SU-DHL-6 (cell line): ENCODE measurements at regions not wholly inside any gene's neighbourhood (a gene's known extent, or its start where the extent isn't known, plus 50 kb on each side); places are given as distances from the start of the nearest gene placed in this dataset.

Experiments used
- H2AFZ ChIP-seq: fragments of 200-600 bp; sonication (generic); 2 replicates; pipeline ENCODE4 v1.6.1; 2014; ENCODE audit warnings: low read depth, mild to moderate bottlenecking, moderate library complexity, mixed read lengths, antibody characterized with exemption, low read length; ENCODE audit not compliant: severe bottlenecking
- H3F3A ChIP-seq: fragments of 200-600 bp; shearing (Covaris generic); 2 replicates; pipeline ENCODE4 v1.6.0; 2016; ENCODE audit warnings: antibody characterized with exemption, mild to moderate bottlenecking; ENCODE audit not compliant: insufficient read depth
- H3K27ac ChIP-seq: fragments of 200-600 bp; sonication (generic); 2 replicates; pipeline ENCODE4 v1.5.1; 2016; ENCODE audit warnings: low read depth, mild to moderate bottlenecking, low read length, moderate library complexity, mixed read lengths
- H3K27me3 ChIP-seq: fragments of 200-600 bp; sonication (generic), shearing (Covaris generic); 2 replicates; pipeline ENCODE4 v1.6.0; 2014; ENCODE audit warnings: mild to moderate bottlenecking, low read length
- H3K36me3 ChIP-seq: fragments of 200-600 bp; sonication (generic); 2 replicates; pipeline ENCODE4 v1.6.1; 2014; ENCODE audit warnings: mild to moderate bottlenecking, low read length, mixed read lengths
- H3K4me2 ChIP-seq: fragments of 300-600, 200-600 bp; shearing (Covaris generic), sonication (generic); 2 replicates; pipeline ENCODE4 v1.6.0; 2014; ENCODE audit warnings: low read length, low read depth, mild to moderate bottlenecking; ENCODE audit not compliant: poor library complexity, severe bottlenecking
- H3K4me3 ChIP-seq: fragments of 200-600 bp; sonication (generic); 2 replicates; pipeline ENCODE4 v1.5.1; 2014; ENCODE audit warnings: antibody characterized with exemption, low read length, mild to moderate bottlenecking, mixed read lengths; ENCODE audit not compliant: insufficient read depth, poor library complexity, severe bottlenecking
- H3K79me2 ChIP-seq: fragments of 200-600 bp; sonication (generic); 2 replicates; pipeline ENCODE4 v1.6.1; 2014; ENCODE audit warnings: mild to moderate bottlenecking, low read length, moderate library complexity; ENCODE audit not compliant: insufficient read depth
- H3K9ac ChIP-seq: fragments of 200-600 bp; sonication (generic); 2 replicates; pipeline ENCODE4 v1.7.0; 2014; ENCODE audit warnings: mild to moderate bottlenecking, low read length
- H3K9me2 ChIP-seq: fragments of 200-600 bp; sonication (generic); replicated peaks from 2 replicates; pipeline ENCODE4 v1.6.1; 2014; ENCODE audit warnings: low read length; ENCODE audit not compliant: insufficient read depth
- H3K9me3 ChIP-seq: fragments of 200-600 bp; sonication (generic); 2 replicates; pipeline ENCODE4 v1.6.1; 2014; ENCODE audit warnings: low read length, mixed read lengths; ENCODE audit not compliant: insufficient read depth
- H4K20me1 ChIP-seq: fragments of 200-600 bp; sonication (generic); 2 replicates; pipeline ENCODE4 v1.6.1; 2014; ENCODE audit warnings: low read depth, mild to moderate bottlenecking, antibody characterized with exemption, low read length, moderate library complexity, mixed read lengths
- EZH2phosphoT487 ChIP-seq: fragments of 200-600 bp; sonication (generic), shearing (Covaris generic); conservative IDR thresholded peaks from 2 replicates; pipeline ENCODE4 v1.6.1; 2018; ENCODE audit warnings: mild to moderate bottlenecking, antibody characterized with exemption, low read length, moderate library complexity, mixed read lengths
- TF ChIP-seq, protein P1 (sequence below): fragments of 200-600 bp; sonication (generic); IDR thresholded peaks from one replicate; pipeline ENCODE4 v1.5.1; 2017; ENCODE audit warnings: antibody characterized with exemption, mild to moderate bottlenecking, low read length, moderate library complexity; ENCODE audit not compliant: insufficient read depth, poor library complexity, severe bottlenecking

DNA sequence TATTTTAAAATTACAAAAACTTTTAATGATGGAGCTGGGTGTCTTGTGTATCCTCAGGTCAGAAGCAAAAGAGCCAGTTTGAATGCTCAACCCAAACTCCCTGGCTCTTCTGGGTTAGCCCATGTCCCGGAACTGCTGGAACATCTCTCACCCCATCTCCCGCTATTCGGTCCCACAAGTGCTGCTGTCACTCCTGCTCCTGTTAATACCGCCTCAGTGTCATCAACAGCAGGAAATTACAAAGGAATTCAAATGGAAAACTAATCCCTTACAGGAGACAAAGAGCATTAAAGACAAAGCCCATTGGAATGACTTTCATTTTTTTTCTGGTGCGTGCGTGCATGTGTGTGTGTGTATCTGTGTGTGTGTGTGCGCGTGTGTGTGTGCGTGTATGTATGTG lies 112.0 kb upstream of the C7orf33 start:
- no peaks in the 10 kb centered on the region for H4K20me1 ChIP-seq
- no peaks in the 10 kb centered on the region for H3K27me3 ChIP-seq
- no peak overlapping the region for H3K9ac ChIP-seq
- no peak overlapping the region for H3K4me3 ChIP-seq
- H3K27ac ChIP-seq: no peak overlapping the region
- no peaks in the 10 kb centered on the region for H3K9me3 ChIP-seq
- H2AFZ ChIP-seq: no peak overlapping the region
- H3K4me2 ChIP-seq: no peak overlapping the region
- H3F3A ChIP-seq: no peaks in the 10 kb centered on the region
- no peaks in the 10 kb centered on the region for H3K79me2 ChIP-seq
- TF ChIP-seq, protein P1, sequence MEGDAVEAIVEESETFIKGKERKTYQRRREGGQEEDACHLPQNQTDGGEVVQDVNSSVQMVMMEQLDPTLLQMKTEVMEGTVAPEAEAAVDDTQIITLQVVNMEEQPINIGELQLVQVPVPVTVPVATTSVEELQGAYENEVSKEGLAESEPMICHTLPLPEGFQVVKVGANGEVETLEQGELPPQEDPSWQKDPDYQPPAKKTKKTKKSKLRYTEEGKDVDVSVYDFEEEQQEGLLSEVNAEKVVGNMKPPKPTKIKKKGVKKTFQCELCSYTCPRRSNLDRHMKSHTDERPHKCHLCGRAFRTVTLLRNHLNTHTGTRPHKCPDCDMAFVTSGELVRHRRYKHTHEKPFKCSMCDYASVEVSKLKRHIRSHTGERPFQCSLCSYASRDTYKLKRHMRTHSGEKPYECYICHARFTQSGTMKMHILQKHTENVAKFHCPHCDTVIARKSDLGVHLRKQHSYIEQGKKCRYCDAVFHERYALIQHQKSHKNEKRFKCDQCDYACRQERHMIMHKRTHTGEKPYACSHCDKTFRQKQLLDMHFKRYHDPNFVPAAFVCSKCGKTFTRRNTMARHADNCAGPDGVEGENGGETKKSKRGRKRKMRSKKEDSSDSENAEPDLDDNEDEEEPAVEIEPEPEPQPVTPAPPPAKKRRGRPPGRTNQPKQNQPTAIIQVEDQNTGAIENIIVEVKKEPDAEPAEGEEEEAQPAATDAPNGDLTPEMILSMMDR: no peak
- no peak for TF ChIP-seq EZH2phosphoT487
- no peaks in the 10 kb centered on the region for H3K9me2 ChIP-seq
- H3K36me3 ChIP-seq: no peaks in the 10 kb centered on the region

GRCh38 chr7:148480479-148481146 lies 110.0 kb upstream of the C7orf33 start:
- H3K9me3 ChIP-seq: no peaks in the 10 kb centered on the region
- H3K4me3 ChIP-seq: no peak overlapping the region
- no peak overlapping the region for H3K9ac ChIP-seq
- no peak overlapping the region for H3K27ac ChIP-seq
- H3K27me3 ChIP-seq: no peaks in the 10 kb centered on the region
- H2AFZ ChIP-seq: no peak overlapping the region
- H4K20me1 ChIP-seq: no peaks in the 10 kb centered on the region
- no peaks in the 10 kb centered on the region for H3K36me3 ChIP-seq
- TF ChIP-seq EZH2phosphoT487: no peak
- TF ChIP-seq, protein P1: no peak
- no peaks in the 10 kb centered on the region for H3K9me2 ChIP-seq
- no peaks in the 10 kb centered on the region for H3F3A ChIP-seq
- H3K4me2 ChIP-seq: no peak overlapping the region
- no peaks in the 10 kb centered on the region for H3K79me2 ChIP-seq

- H3K36me3 ChIP-seq: no peaks in the 10 kb centered on the region
- no peak overlapping the region for H3K27ac ChIP-seq
- no peaks in the 10 kb centered on the region for H3K9me3 ChIP-seq
- H3K9me2 ChIP-seq: no peaks in the 10 kb centered on the region
- H4K20me1 ChIP-seq: no peaks in the 10 kb centered on the region
- H3K4me3 ChIP-seq: no peak overlapping the region
- no peak overlapping the region for H3K4me2 ChIP-seq
- no peak overlapping the region for H3K9ac ChIP-seq
- H3F3A ChIP-seq: no peaks in the 10 kb centered on the region
- no peaks in the 10 kb centered on the region for H3K27me3 ChIP-seq
- H2AFZ ChIP-seq: no peak overlapping the region
- TF ChIP-seq, protein P1: no peak
- no peak for TF ChIP-seq EZH2phosphoT487
- no peaks in the 10 kb centered on the region for H3K79me2 ChIP-seq
Measured at GRCh38 chr7:148481147-148481526, 109.4 kb upstream of the C7orf33 start.
